Aorta (tissue), 5 donors: ENCODE measurements at regions not wholly inside any gene's neighbourhood (a gene's known extent, or its start where the extent isn't known, plus 50 kb on each side); places are given as distances from the start of the nearest gene placed in this dataset.

Source experiments
- ATAC-seq: fragments of 200-7000 bp; cut with Tn5 transposase; one replicate; pipeline ENCODE4 v1.9.1; 2022; ENCODE audit warnings: moderate library complexity; ENCODE audit not compliant: low FRiP score
- DNase-seq, 2 donors: peaks; one replicate each; pipeline ENCODE4 v3.0.0-alpha.2; 2020
- H3K27ac ChIP-seq, 2 donors: one replicate each; pipeline ENCODE4 v1.5.1; 2013; ENCODE audit warnings: low read length in 2 of 2, mild to moderate bottlenecking in 2 of 2, moderate library complexity in 2 of 2, control low read depth in 1 of 2, inconsistent platforms in 1 of 2, low read depth in 1 of 2
- H3K27me3 ChIP-seq, 2 donors: one replicate each; pipeline ENCODE4 v1.6.1; 2013; ENCODE audit warnings: control low read depth in 1 of 2, low read length in 1 of 2, mild to moderate bottlenecking in 1 of 2, moderate library complexity in 1 of 2; ENCODE audit not compliant: insufficient read depth in 2 of 2, control insufficient read depth in 1 of 2
- H3K36me3 ChIP-seq, 2 donors: one replicate each; pipeline ENCODE4 v1.6.1; 2013; ENCODE audit warnings: control low read depth in 1 of 2, low read length in 1 of 2, mild to moderate bottlenecking in 1 of 2; ENCODE audit not compliant: insufficient read depth in 2 of 2, control insufficient read depth in 1 of 2
- H3K4me1 ChIP-seq, 2 donors: one replicate each; pipeline ENCODE4 v1.6.1; 2013; ENCODE audit warnings: low read length in 2 of 2, control low read depth in 1 of 2, mild to moderate bottlenecking in 1 of 2, moderate library complexity in 1 of 2; ENCODE audit not compliant: insufficient read depth in 2 of 2, control insufficient read depth in 1 of 2
- H3K4me3 ChIP-seq, 2 donors: one replicate each; pipeline ENCODE4 v1.5.1; 2013; ENCODE audit warnings: low read length in 2 of 2, control low read depth in 1 of 2, mild to moderate bottlenecking in 1 of 2
- H3K9me3 ChIP-seq: one replicate; pipeline ENCODE4 v1.6.1; 2013; ENCODE audit warnings: mild to moderate bottlenecking, low read length; ENCODE audit not compliant: control insufficient read depth
- WGBS, 2 donors: extraction: QIAGEN DNeasy Blood & Tissue Kit; methylation state at CpG; one replicate each; pipeline ENCODE4 v1.1.7; 2013; 5-methylcytosine and 5-hydroxymethylcytosine counted together
- intact Hi-C, 2 donors: fragments of 100-400 bp; cut with DNase I; formaldehyde crosslinking; loops; one replicate each; pipeline versions ENCODE4 v1.14.2 to v1.15.0; 2022
- donor health status: healthy with polysubstance abuse.
- donor health status: Bipolar disorder and iron deficiency.
- donor health status: DM: no; HTN: no; CAD: no.
- donor health status: DM: no; HTN: no; CAD: no.
- donor health status: DM: yes; HTN: yes; CAD: no.

GRCh38 chr15:31459400-31459748, 132.7 kb downstream of the KLF13 start:
- no peaks in the 10 kb centered on the region for H3K4me1 ChIP-seq
- H3K36me3 ChIP-seq: no peaks in the 10 kb centered on the region
- intact Hi-C loops: no loop called here
- H3K9me3 ChIP-seq: no peaks in the 10 kb centered on the region
- ATAC-seq: no peak
- H3K4me3 ChIP-seq: no peak overlapping the region
- WGBS, 2 donors: 98% methylated on average over 1 of the region's 1 CpG
- no peak for DNase-seq
- H3K27me3 ChIP-seq: no peaks in the 10 kb centered on the region
- H3K27ac ChIP-seq: no peak overlapping the region

- intact Hi-C loops: no loop called here
- ATAC-seq (no peak), DNase-seq (peak in 1 of 2 donors; percentile 20)
- Histone ChIP-seq H3K4me3 (no peak overlapping the region), H3K4me1 (no peaks in the 10 kb centered on the region), H3K9me3 (no peaks in the 10 kb centered on the region), H3K27me3 (no peaks in the 10 kb centered on the region), H3K27ac (no peak overlapping the region), H3K36me3 (no peaks in the 10 kb centered on the region)
- 93 to 96% methylated on average over 5 of the region's 5 CpGs for WGBS, 2 donors
Observed at GRCh38 chr15:31461375-31461774, 134.7 kb downstream of the KLF13 start.

- intact Hi-C loops: no loop called here
- ATAC-seq (no peak), DNase-seq (peak in 1 of 2 donors; percentile 30)
- no peaks in the 10 kb centered on the region for H3K27me3 ChIP-seq
- H3K9me3 ChIP-seq: no peaks in the 10 kb centered on the region
- WGBS, 2 donors: 53 to 61% methylated on average over 9 of the region's 9 CpGs
- no peak overlapping the region for H3K27ac ChIP-seq
- H3K36me3 ChIP-seq: no peaks in the 10 kb centered on the region
- no peaks in the 10 kb centered on the region for H3K4me1 ChIP-seq
- no peak overlapping the region for H3K4me3 ChIP-seq
Observed at GRCh38 chr15:31461911-31462480, 135.4 kb downstream of the KLF13 start.

GRCh38 chr15:31463521-31464102, 137.0 kb downstream of the KLF13 start:
- Histone ChIP-seq H3K4me1 (no peaks in the 10 kb centered on the region), H3K9me3 (no peaks in the 10 kb centered on the region), H3K27ac (no peak overlapping the region), H3K27me3 (no peaks in the 10 kb centered on the region), H3K4me3 (no peak overlapping the region), H3K36me3 (no peaks in the 10 kb centered on the region)
- ATAC-seq (no peak), DNase-seq (no peak)
- WGBS, 2 donors: 76 to 86% methylated on average over 8 of the region's 8 CpGs
- intact Hi-C loops: no loop called here

GRCh38 chr15:31464216-31465082, 137.8 kb downstream of the KLF13 start:
- no peaks in the 10 kb centered on the region for H3K27me3 ChIP-seq
- no peak overlapping the region for H3K4me3 ChIP-seq
- 81 to 85% methylated on average over 13 of the region's 13 CpGs for WGBS, 2 donors
- H3K36me3 ChIP-seq: no peaks in the 10 kb centered on the region
- ATAC-seq: no peak
- no peaks in the 10 kb centered on the region for H3K9me3 ChIP-seq
- intact Hi-C loops: no loop called here
- H3K4me1 ChIP-seq: no peaks in the 10 kb centered on the region
- H3K27ac ChIP-seq: no peak overlapping the region
- DNase-seq: no peak

- H3K36me3 ChIP-seq: no peaks in the 10 kb centered on the region
- H3K27ac ChIP-seq: no peak overlapping the region
- no peak overlapping the region for H3K4me3 ChIP-seq
- H3K9me3 ChIP-seq: no peaks in the 10 kb centered on the region
- no peak for ATAC-seq
- no peaks in the 10 kb centered on the region for H3K4me1 ChIP-seq
- no peaks in the 10 kb centered on the region for H3K27me3 ChIP-seq
- 77 to 91% methylated on average over 10 of the region's 10 CpGs for WGBS, 2 donors
- DNase-seq: no peak
- intact Hi-C loops: no loop called here
Observed at GRCh38 chr15:31465083-31465955, 138.7 kb downstream of the KLF13 start.

- DNase-seq (no peak), ATAC-seq (no peak)
- Histone ChIP-seq H3K27me3 (no peaks in the 10 kb centered on the region), H3K36me3 (no peaks in the 10 kb centered on the region), H3K9me3 (no peaks in the 10 kb centered on the region), H3K4me1 (no peaks in the 10 kb centered on the region), H3K4me3 (no peak overlapping the region), H3K27ac (no peak overlapping the region)
- intact Hi-C loops: no loop called here
- 90 to 94% methylated on average over 7 of the region's 7 CpGs for WGBS, 2 donors
Observed at GRCh38 chr15:31467361-31467760, 140.7 kb downstream of the KLF13 start.

GRCh38 chr15:31468911-31469785, 142.5 kb downstream of the KLF13 start:
- ATAC-seq: no peak
- DNase-seq: no peak
- H3K4me3 ChIP-seq: no peak overlapping the region
- H3K27me3 ChIP-seq: no peaks in the 10 kb centered on the region
- H3K27ac ChIP-seq: no peak overlapping the region
- no peaks in the 10 kb centered on the region for H3K4me1 ChIP-seq
- WGBS, 2 donors: 92 to 95% methylated on average over 24 of the region's 24 CpGs
- no peaks in the 10 kb centered on the region for H3K36me3 ChIP-seq
- no peaks in the 10 kb centered on the region for H3K9me3 ChIP-seq
- intact Hi-C loops: no loop called here
